ENCODE measurements at regions not wholly inside any gene's neighbourhood (a gene's known extent, or its start where the extent isn't known, plus 50 kb on each side); places are given as distances from the start of the nearest gene placed in this dataset.

- no peak for TF ChIP-seq CTCF (IDR thresholded peaks at IDR 0.05; ENCODE audit: low read depth, low read length)
- no peak for TF ChIP-seq EZH2phosphoT487 (IDR thresholded peaks at IDR 0.05; ENCODE audit: low read depth)
These were observed 304.1 kb downstream of the MCTP2 start for GRCh38 chr15:94535298-94536048.

All from OCI-LY3 (cell line).